ENCODE measurements at regions not wholly inside any gene's neighbourhood (a gene's known extent, or its start where the extent isn't known, plus 50 kb on each side); places are given as distances from the start of the nearest gene placed in this dataset.

DNA sequence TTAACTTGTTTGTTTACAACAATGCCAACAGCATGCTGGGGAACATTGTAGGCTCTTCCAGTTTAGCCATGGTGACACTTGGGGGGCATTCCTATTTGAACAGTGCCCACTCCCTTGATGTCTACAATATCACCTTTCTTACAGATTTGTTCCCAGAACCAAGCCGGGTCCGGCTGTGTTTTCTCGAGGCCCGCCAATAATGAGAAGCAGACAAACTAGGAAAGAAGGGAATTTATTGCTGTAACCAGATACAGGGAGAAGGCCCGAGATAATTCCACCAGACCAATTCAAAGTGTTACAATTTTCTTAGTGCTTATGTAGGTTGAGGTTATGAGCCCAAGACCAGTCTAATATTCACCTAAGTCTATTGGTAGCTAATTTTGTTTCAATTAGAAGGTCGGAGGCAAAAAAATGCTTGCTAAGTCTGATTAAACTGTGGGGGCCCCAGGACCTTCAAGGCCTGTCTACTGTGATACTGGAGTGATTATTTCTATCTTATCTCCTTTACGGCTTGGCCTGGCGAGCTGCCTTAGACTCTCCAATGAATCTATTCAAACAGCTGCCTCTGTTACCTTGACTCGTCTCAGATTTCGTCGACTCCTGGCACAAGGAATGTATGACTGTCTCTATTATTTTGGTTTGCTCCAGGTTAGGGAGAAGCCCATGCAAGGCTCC is 59.1 kb upstream of the PSME4 start:
- TF ChIP-seq, protein P1, sequence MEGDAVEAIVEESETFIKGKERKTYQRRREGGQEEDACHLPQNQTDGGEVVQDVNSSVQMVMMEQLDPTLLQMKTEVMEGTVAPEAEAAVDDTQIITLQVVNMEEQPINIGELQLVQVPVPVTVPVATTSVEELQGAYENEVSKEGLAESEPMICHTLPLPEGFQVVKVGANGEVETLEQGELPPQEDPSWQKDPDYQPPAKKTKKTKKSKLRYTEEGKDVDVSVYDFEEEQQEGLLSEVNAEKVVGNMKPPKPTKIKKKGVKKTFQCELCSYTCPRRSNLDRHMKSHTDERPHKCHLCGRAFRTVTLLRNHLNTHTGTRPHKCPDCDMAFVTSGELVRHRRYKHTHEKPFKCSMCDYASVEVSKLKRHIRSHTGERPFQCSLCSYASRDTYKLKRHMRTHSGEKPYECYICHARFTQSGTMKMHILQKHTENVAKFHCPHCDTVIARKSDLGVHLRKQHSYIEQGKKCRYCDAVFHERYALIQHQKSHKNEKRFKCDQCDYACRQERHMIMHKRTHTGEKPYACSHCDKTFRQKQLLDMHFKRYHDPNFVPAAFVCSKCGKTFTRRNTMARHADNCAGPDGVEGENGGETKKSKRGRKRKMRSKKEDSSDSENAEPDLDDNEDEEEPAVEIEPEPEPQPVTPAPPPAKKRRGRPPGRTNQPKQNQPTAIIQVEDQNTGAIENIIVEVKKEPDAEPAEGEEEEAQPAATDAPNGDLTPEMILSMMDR (IDR thresholded peaks at IDR 0.05), result no peak
- TF ChIP-seq POLR2A (IDR thresholded peaks at IDR 0.05) (no peak), POLR2AphosphoS5 (IDR thresholded peaks at IDR 0.05) (no peak)

Measured in transverse colon (tissue), 4 donors.